ENCODE measurements at regions not wholly inside any gene's neighbourhood (a gene's known extent, or its start where the extent isn't known, plus 50 kb on each side); places are given as distances from the start of the nearest gene placed in this dataset.

DNA sequence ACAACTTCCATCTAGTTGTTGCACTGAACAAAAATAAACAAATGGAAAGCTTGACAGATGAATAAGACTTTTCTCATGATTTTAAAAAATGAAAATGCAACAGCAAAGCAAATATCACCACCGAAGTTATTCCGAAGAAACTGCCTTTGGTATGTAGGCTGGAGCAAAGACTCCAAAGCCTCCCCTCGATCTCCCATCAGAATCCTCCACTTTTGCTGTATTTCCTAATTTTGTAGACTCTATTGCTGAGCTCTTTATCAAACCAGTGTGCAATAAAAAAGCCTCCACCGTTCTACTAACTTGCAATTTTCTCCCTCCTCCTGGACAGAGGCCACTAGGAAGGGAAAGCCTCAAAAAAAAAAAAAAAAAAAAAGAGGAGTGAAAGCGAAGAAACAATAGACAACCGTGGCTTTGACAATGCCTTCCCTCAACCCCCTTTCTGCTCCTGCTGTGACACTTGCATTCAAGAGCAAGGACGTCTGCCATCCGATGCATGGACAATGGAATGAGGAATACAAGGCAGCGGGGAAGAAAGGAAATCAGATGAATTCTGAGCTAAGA lies 190.9 kb upstream of the BLID start (continued):
- peak; percentile 30; the same call in 1 of the 2 replicates for TF ChIP-seq CREB1 (IDR thresholded peaks at IDR 0.05)
- TF ChIP-seq, protein P1, sequence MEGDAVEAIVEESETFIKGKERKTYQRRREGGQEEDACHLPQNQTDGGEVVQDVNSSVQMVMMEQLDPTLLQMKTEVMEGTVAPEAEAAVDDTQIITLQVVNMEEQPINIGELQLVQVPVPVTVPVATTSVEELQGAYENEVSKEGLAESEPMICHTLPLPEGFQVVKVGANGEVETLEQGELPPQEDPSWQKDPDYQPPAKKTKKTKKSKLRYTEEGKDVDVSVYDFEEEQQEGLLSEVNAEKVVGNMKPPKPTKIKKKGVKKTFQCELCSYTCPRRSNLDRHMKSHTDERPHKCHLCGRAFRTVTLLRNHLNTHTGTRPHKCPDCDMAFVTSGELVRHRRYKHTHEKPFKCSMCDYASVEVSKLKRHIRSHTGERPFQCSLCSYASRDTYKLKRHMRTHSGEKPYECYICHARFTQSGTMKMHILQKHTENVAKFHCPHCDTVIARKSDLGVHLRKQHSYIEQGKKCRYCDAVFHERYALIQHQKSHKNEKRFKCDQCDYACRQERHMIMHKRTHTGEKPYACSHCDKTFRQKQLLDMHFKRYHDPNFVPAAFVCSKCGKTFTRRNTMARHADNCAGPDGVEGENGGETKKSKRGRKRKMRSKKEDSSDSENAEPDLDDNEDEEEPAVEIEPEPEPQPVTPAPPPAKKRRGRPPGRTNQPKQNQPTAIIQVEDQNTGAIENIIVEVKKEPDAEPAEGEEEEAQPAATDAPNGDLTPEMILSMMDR (IDR thresholded peaks at IDR 0.05; ENCODE audit: control extremely low read depth in 1 of 3, insufficient read depth in 1 of 3, low read depth in 1 of 3, low read length in 3 of 3), result no peak
- no peak for TF ChIP-seq EP300 (IDR thresholded peaks at IDR 0.05; ENCODE audit: borderline replicate concordance in 1 of 2, low read depth in 2 of 2, low read length in 2 of 2)
- TF ChIP-seq, protein P2, sequence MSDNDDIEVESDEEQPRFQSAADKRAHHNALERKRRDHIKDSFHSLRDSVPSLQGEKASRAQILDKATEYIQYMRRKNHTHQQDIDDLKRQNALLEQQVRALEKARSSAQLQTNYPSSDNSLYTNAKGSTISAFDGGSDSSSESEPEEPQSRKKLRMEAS (IDR thresholded peaks at IDR 0.05), result peak; percentile 49
- no peak for TF ChIP-seq BCL11A (IDR thresholded peaks at IDR 0.05; ENCODE audit: low read depth in 2 of 2, low read length in 2 of 2)
- no peak for TF ChIP-seq EZH2 (IDR thresholded peaks at IDR 0.05; ENCODE audit: low read depth, low read length, severe bottlenecking)
- 0 out of 2 replicates have a peak, but pooled peaks have one; percentile 24 for TF ChIP-seq EGR1 (IDR thresholded peaks at IDR 0.05; ENCODE audit: borderline replicate concordance, low read depth, low read length)
- TF ChIP-seq BACH1 (IDR thresholded peaks at IDR 0.05; ENCODE audit: low read length), result no peak
- TF ChIP-seq, protein P3, sequence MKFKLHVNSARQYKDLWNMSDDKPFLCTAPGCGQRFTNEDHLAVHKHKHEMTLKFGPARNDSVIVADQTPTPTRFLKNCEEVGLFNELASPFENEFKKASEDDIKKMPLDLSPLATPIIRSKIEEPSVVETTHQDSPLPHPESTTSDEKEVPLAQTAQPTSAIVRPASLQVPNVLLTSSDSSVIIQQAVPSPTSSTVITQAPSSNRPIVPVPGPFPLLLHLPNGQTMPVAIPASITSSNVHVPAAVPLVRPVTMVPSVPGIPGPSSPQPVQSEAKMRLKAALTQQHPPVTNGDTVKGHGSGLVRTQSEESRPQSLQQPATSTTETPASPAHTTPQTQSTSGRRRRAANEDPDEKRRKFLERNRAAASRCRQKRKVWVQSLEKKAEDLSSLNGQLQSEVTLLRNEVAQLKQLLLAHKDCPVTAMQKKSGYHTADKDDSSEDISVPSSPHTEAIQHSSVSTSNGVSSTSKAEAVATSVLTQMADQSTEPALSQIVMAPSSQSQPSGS (IDR thresholded peaks at IDR 0.05; ENCODE audit: low read length), result no peak
- TF ChIP-seq ZNF274 (IDR thresholded peaks at IDR 0.05; ENCODE audit: borderline replicate concordance, extremely low read depth, low read length), result no peak
- no peak for TF ChIP-seq SAP30 (IDR thresholded peaks at IDR 0.05; ENCODE audit: insufficient read depth, insufficient replicate concordance, low read length)
- TF ChIP-seq RAD21 (IDR thresholded peaks at IDR 0.05 in 1 of 2, conservative IDR thresholded peaks at IDR 0.05 in 1 of 2; ENCODE audit: low read depth in 2 of 2, low read length in 2 of 2), result peak in 1 of 2 experiments; percentile 3; a peak in 1 of 4 replicates
- TF ChIP-seq BRCA1 (IDR thresholded peaks at IDR 0.05; ENCODE audit: low read depth, low read length), result no peak
- TF ChIP-seq SIRT6 (IDR thresholded peaks at IDR 0.05; ENCODE audit: low read length), result no peak
- TF ChIP-seq GTF2F1 (IDR thresholded peaks at IDR 0.05; ENCODE audit: borderline replicate concordance, low read depth, low read length), result no peak
- TF ChIP-seq PHF8 (conservative IDR thresholded peaks at IDR 0.05; ENCODE audit: low read depth, low read length), result no peak
- no peak for TF ChIP-seq CBX8 (IDR thresholded peaks at IDR 0.05; ENCODE audit: borderline replicate concordance, low read depth, low read length)
- no peak for TF ChIP-seq POLR2A (IDR thresholded peaks at IDR 0.05; ENCODE audit: control extremely low read depth in 1 of 2, low read depth in 2 of 2, low read length in 2 of 2)
- no peak for TF ChIP-seq GABPA (IDR thresholded peaks at IDR 0.05; ENCODE audit: borderline replicate concordance, insufficient read depth, low read length)
- 0 out of 2 replicates have a peak, but pooled peaks have one; percentile 8 for TF ChIP-seq POU5F1 (IDR thresholded peaks at IDR 0.05; ENCODE audit: low read depth, low read length)
- TF ChIP-seq JUND (IDR thresholded peaks at IDR 0.05; ENCODE audit: low read length), result no peak

All from H1 (cell line).